H9 (cell line): ENCODE measurements at regions not wholly inside any gene's neighbourhood (a gene's known extent, or its start where the extent isn't known, plus 50 kb on each side); places are given as distances from the start of the nearest gene placed in this dataset.

ENCODE experiments used
- DNase-seq: peaks from one replicate; pipeline ENCODE4 v3.0.0-alpha.2; 2017
- H2AFZ ChIP-seq: one replicate; pipeline ENCODE4 v1.6.1; 2013; ENCODE audit warnings: mild to moderate bottlenecking, low read length, control low read depth, moderate library complexity
- H2AK5ac ChIP-seq: 2 replicates; pipeline ENCODE4 v1.6.1; 2013; ENCODE audit warnings: low read length, control low read depth, mixed read lengths; ENCODE audit not compliant: insufficient read length
- H2BK120ac ChIP-seq: one replicate; pipeline ENCODE4 v1.6.1; 2013; ENCODE audit warnings: low read depth, mild to moderate bottlenecking, low read length, control low read depth, inconsistent platforms; ENCODE audit not compliant: poor library complexity, severe bottlenecking
- H2BK12ac ChIP-seq: 2 replicates; pipeline ENCODE4 v1.6.1; 2013; ENCODE audit warnings: low read length, control low read depth, mixed read lengths, low read depth; ENCODE audit not compliant: insufficient read length
- H2BK15ac ChIP-seq: 2 replicates; pipeline ENCODE4 v1.6.1; 2013; ENCODE audit warnings: low read depth, low read length, control low read depth
- H2BK20ac ChIP-seq: one replicate; pipeline ENCODE4 v1.6.1; 2013; ENCODE audit warnings: low read depth, mild to moderate bottlenecking, low read length, control low read depth, inconsistent platforms; ENCODE audit not compliant: poor library complexity, severe bottlenecking
- H2BK5ac ChIP-seq: 2 replicates; pipeline ENCODE4 v1.6.1; 2013; ENCODE audit warnings: low read length, control low read depth, mixed read lengths; ENCODE audit not compliant: insufficient read length
- H3K14ac ChIP-seq: 2 replicates; pipeline ENCODE4 v1.6.1; 2013; ENCODE audit warnings: low read length, control low read depth; ENCODE audit not compliant: insufficient read depth
- H3K18ac ChIP-seq: 2 replicates; pipeline ENCODE4 v1.6.1; 2013; ENCODE audit warnings: low read depth, mild to moderate bottlenecking, mixed read lengths, low read length, control low read depth; ENCODE audit not compliant: insufficient read length
- H3K23ac ChIP-seq: 2 replicates; pipeline ENCODE4 v1.6.1; 2013; ENCODE audit warnings: low read length, control low read depth, mixed read lengths, low read depth; ENCODE audit not compliant: insufficient read length
- H3K23me2 ChIP-seq: 2 replicates; pipeline ENCODE4 v1.6.1; 2013; ENCODE audit warnings: low read depth, mild to moderate bottlenecking, mixed read lengths, low read length, control low read depth; ENCODE audit not compliant: insufficient read length, poor library complexity, severe bottlenecking
- H3K27ac ChIP-seq: 2 replicates; pipeline ENCODE4 v1.5.1; 2013; ENCODE audit warnings: low read length, control low read depth, mixed read lengths, low read depth; ENCODE audit not compliant: insufficient read length
- H3K27me3 ChIP-seq: 2 replicates; pipeline ENCODE4 v1.6.1; 2013; ENCODE audit warnings: low read length, control low read depth, inconsistent platforms; ENCODE audit not compliant: insufficient read depth
- H3K4ac ChIP-seq: 2 replicates; pipeline ENCODE4 v1.6.1; 2013; ENCODE audit warnings: low read depth, mild to moderate bottlenecking, control low read depth, inconsistent platforms, low read length, moderate library complexity
- H3K4me1 ChIP-seq: 2 replicates; pipeline ENCODE4 v1.6.1; 2013; ENCODE audit warnings: low read length, control low read depth, inconsistent platforms; ENCODE audit not compliant: insufficient read depth
- H3K4me2 ChIP-seq: 2 replicates; pipeline ENCODE4 v1.6.1; 2013; ENCODE audit warnings: low read length, control low read depth, mixed read lengths; ENCODE audit not compliant: insufficient read length, insufficient read depth
- H3K56ac ChIP-seq: 2 replicates; pipeline ENCODE4 v1.6.1; 2013; ENCODE audit warnings: low read depth, mild to moderate bottlenecking, mixed read lengths, low read length, control low read depth; ENCODE audit not compliant: insufficient read length
- H3K79me1 ChIP-seq: 2 replicates; pipeline ENCODE4 v1.6.1; 2013; ENCODE audit warnings: low read depth, mild to moderate bottlenecking, moderate library complexity, low read length, control low read depth, inconsistent platforms; ENCODE audit not compliant: insufficient read depth, poor library complexity, severe bottlenecking
- H3K79me2 ChIP-seq: 2 replicates; pipeline ENCODE4 v1.6.1; 2013; ENCODE audit warnings: low read length, control low read depth, inconsistent platforms; ENCODE audit not compliant: insufficient read depth
- H3K9ac ChIP-seq: 2 replicates; pipeline ENCODE4 v1.6.1; 2013; ENCODE audit warnings: low read length, control low read depth, mixed read lengths; ENCODE audit not compliant: insufficient read length; ENCODE audit errors: extremely low read depth
- H3K9me3 ChIP-seq: one replicate; pipeline ENCODE4 v1.6.1; 2013; ENCODE audit warnings: low read depth, low read length, inconsistent platforms; ENCODE audit not compliant: control insufficient read depth
- H3T11ph ChIP-seq: one replicate; pipeline ENCODE4 v1.6.1; 2013; ENCODE audit warnings: mild to moderate bottlenecking, low read length, control low read depth, inconsistent platforms
- H4K20me1 ChIP-seq: one replicate; pipeline ENCODE4 v1.6.1; 2013; ENCODE audit not compliant: control insufficient read depth, insufficient read length, insufficient read depth
- H4K5ac ChIP-seq: 2 replicates; pipeline ENCODE4 v1.6.1; 2013; ENCODE audit warnings: low read depth, mild to moderate bottlenecking, mixed read lengths, low read length, control low read depth; ENCODE audit not compliant: insufficient read length
- H4K8ac ChIP-seq: replicated peaks from 2 replicates; pipeline ENCODE4 v1.6.1; 2013; ENCODE audit warnings: low read length, control low read depth, mixed read lengths, low read depth; ENCODE audit not compliant: insufficient read length
- H4K91ac ChIP-seq: 2 replicates; pipeline ENCODE4 v1.6.1; 2013; ENCODE audit warnings: low read depth, mild to moderate bottlenecking, moderate library complexity, mixed read lengths, low read length, control low read depth; ENCODE audit not compliant: insufficient read length
- H3K27ac Mint-ChIP-seq, 3 experiments: 2 replicates in 2 of 3; 3 replicates in 1 of 3; pipeline ENCODE4 v1.8.0; 2020 to 2021; ENCODE audit warnings: mixed read lengths in 3 of 3, mild to moderate bottlenecking in 1 of 3, moderate library complexity in 1 of 3
- H3K27me3 Mint-ChIP-seq: 2 replicates; pipeline ENCODE4 v1.8.0; 2021; ENCODE audit warnings: low read depth, mild to moderate bottlenecking, moderate library complexity, mixed read lengths
- H3K36me3 Mint-ChIP-seq, 3 experiments: 2 replicates in 2 of 3; 3 replicates in 1 of 3; pipeline ENCODE4 v1.8.0; 2020 to 2021; ENCODE audit warnings: low read depth in 3 of 3, mixed read lengths in 3 of 3; ENCODE audit not compliant: insufficient read depth in 1 of 3
- H3K4me1 Mint-ChIP-seq, 2 experiments: 2 replicates each; pipeline ENCODE4 v1.8.0; 2020; ENCODE audit warnings: mixed read lengths in 2 of 2
- H3K4me3 Mint-ChIP-seq, 2 experiments: 2 replicates in 1 of 2; 3 replicates in 1 of 2; pipeline ENCODE4 v1.8.0; 2020 to 2021; ENCODE audit warnings: mild to moderate bottlenecking in 2 of 2, mixed read lengths in 2 of 2, moderate library complexity in 1 of 2
- H3K9me3 Mint-ChIP-seq, 2 experiments: 2 replicates in 1 of 2; 3 replicates in 1 of 2; pipeline ENCODE4 v1.8.0; 2020; ENCODE audit warnings: mild to moderate bottlenecking in 2 of 2, mixed read lengths in 2 of 2, moderate library complexity in 1 of 2
- WGBS: extraction: QIAGEN DNeasy Blood & Tissue Kit; methylation state at CpG from one replicate; pipeline ENCODE4 v1.1.7; 2013; ENCODE audit warnings: missing lambda C conversion rate, low lambda C conversion rate, mixed read lengths; ENCODE audit not compliant: insufficient read length; ENCODE audit errors: extremely low coverage; 5-methylcytosine and 5-hydroxymethylcytosine counted together
- TF ChIP-seq, protein P1 (sequence below): fragments of 200-600 bp; sonication (generic); conservative IDR thresholded peaks from 3 replicates; pipeline ENCODE4 v1.8.0; 2021; ENCODE audit warnings: antibody characterized with exemption, mild to moderate bottlenecking

- H3K9ac ChIP-seq: no peak overlapping the region
- no peak overlapping the region for H2BK12ac ChIP-seq
- DNase-seq: no peak
- no peak overlapping the region for H4K5ac ChIP-seq
- no peak overlapping the region for H2AFZ ChIP-seq
- no peaks in the 10 kb centered on the region for H3K27me3 Mint-ChIP-seq
- no peak overlapping the region for H3K4me3 Mint-ChIP-seq
- no peak overlapping the region for H3K27ac ChIP-seq
- no peak overlapping the region for H4K8ac ChIP-seq
- no peak overlapping the region for H2BK5ac ChIP-seq
- no peaks in the 10 kb centered on the region for H3K79me2 ChIP-seq
- TF ChIP-seq, protein P1, sequence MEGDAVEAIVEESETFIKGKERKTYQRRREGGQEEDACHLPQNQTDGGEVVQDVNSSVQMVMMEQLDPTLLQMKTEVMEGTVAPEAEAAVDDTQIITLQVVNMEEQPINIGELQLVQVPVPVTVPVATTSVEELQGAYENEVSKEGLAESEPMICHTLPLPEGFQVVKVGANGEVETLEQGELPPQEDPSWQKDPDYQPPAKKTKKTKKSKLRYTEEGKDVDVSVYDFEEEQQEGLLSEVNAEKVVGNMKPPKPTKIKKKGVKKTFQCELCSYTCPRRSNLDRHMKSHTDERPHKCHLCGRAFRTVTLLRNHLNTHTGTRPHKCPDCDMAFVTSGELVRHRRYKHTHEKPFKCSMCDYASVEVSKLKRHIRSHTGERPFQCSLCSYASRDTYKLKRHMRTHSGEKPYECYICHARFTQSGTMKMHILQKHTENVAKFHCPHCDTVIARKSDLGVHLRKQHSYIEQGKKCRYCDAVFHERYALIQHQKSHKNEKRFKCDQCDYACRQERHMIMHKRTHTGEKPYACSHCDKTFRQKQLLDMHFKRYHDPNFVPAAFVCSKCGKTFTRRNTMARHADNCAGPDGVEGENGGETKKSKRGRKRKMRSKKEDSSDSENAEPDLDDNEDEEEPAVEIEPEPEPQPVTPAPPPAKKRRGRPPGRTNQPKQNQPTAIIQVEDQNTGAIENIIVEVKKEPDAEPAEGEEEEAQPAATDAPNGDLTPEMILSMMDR: no peak
- no peaks in the 10 kb centered on the region for H3K4me1 ChIP-seq
- no peaks in the 10 kb centered on the region for H4K20me1 ChIP-seq
- H2BK120ac ChIP-seq: no peak overlapping the region
- H3K9me3 Mint-ChIP-seq: no peaks in the 10 kb centered on the region
- no peaks in the 10 kb centered on the region for H3K9me3 ChIP-seq
- no peak overlapping the region for H3K14ac ChIP-seq
- H3K23me2 ChIP-seq: no peaks in the 10 kb centered on the region
- H3K36me3 Mint-ChIP-seq: no peaks in the 10 kb centered on the region
- peaks cover 8 to 10% of the 10 kb centered on the region in 2 experiments for H3K4me1 Mint-ChIP-seq
- WGBS: no CpG with 5 or more reads among the region's 1 CpG
- no peak overlapping the region for H2BK20ac ChIP-seq
- H3K27ac Mint-ChIP-seq: no peak overlapping the region
- H3K4me2 ChIP-seq: no peak overlapping the region
- no peak overlapping the region for H3K4ac ChIP-seq
- no peaks in the 10 kb centered on the region for H3K27me3 ChIP-seq
- no peak overlapping the region for H3K18ac ChIP-seq
- no peaks in the 10 kb centered on the region for H3K79me1 ChIP-seq
- no peak overlapping the region for H3K23ac ChIP-seq
- no peak overlapping the region for H3K56ac ChIP-seq
- no peak overlapping the region for H2BK15ac ChIP-seq
- H3T11ph ChIP-seq: no peak overlapping the region
- no peak overlapping the region for H4K91ac ChIP-seq
- no peak overlapping the region for H2AK5ac ChIP-seq
Measured at GRCh38 chr9:84490842-84491325, 150.3 kb upstream of the SLC28A3 start.
